ENCODE measurements at regions not wholly inside any gene's neighbourhood (a gene's known extent, or its start where the extent isn't known, plus 50 kb on each side); places are given as distances from the start of the nearest gene placed in this dataset.
A peak's percentile ranks its signal among the peaks of the same experiment; 100 is the strongest.

- in situ Hi-C loops (cut with HindIII; ENCODE audit: low sequenced_read_pairs): no loop called here
- DNase-seq (ENCODE audit: low read depth): no peak
- TF ChIP-seq, protein P1, sequence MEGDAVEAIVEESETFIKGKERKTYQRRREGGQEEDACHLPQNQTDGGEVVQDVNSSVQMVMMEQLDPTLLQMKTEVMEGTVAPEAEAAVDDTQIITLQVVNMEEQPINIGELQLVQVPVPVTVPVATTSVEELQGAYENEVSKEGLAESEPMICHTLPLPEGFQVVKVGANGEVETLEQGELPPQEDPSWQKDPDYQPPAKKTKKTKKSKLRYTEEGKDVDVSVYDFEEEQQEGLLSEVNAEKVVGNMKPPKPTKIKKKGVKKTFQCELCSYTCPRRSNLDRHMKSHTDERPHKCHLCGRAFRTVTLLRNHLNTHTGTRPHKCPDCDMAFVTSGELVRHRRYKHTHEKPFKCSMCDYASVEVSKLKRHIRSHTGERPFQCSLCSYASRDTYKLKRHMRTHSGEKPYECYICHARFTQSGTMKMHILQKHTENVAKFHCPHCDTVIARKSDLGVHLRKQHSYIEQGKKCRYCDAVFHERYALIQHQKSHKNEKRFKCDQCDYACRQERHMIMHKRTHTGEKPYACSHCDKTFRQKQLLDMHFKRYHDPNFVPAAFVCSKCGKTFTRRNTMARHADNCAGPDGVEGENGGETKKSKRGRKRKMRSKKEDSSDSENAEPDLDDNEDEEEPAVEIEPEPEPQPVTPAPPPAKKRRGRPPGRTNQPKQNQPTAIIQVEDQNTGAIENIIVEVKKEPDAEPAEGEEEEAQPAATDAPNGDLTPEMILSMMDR (IDR thresholded peaks at IDR 0.05; ENCODE audit: low read depth, low read length, missing control alignments): no peak
- no peak overlapping the region for H3K4me3 ChIP-seq (ENCODE audit: low read depth, low read length)
Measured at GRCh38 chr10:32150532-32151101, 94.4 kb upstream of the KIF5B start.

- no peak overlapping the region for H3K4me3 ChIP-seq (ENCODE audit: low read depth, low read length)
- DNase-seq (ENCODE audit: low read depth): peak; percentile 92
- TF ChIP-seq, protein P1 (IDR thresholded peaks at IDR 0.05; ENCODE audit: low read depth, low read length, missing control alignments): no peak
- in situ Hi-C loops (cut with HindIII; ENCODE audit: low sequenced_read_pairs): no loop called here
Measured at GRCh38 chr10:32149252-32149955, 93.2 kb upstream of the KIF5B start.

- TF ChIP-seq, protein P1 (IDR thresholded peaks at IDR 0.05; ENCODE audit: low read depth, low read length, missing control alignments): no peak
- no peak overlapping the region for H3K4me3 ChIP-seq (ENCODE audit: low read depth, low read length)
- in situ Hi-C loops (cut with HindIII; ENCODE audit: low sequenced_read_pairs): no loop called here
- no peak for DNase-seq (ENCODE audit: low read depth)
Measured at GRCh38 chr10:32148864-32149251, 92.6 kb upstream of the KIF5B start.

- no peak overlapping the region for H3K4me3 ChIP-seq (ENCODE audit: low read depth, low read length)
- no peak for DNase-seq (ENCODE audit: low read depth)
- TF ChIP-seq, protein P1 (IDR thresholded peaks at IDR 0.05; ENCODE audit: low read depth, low read length, missing control alignments): no peak
- in situ Hi-C loops (cut with HindIII; ENCODE audit: low sequenced_read_pairs): no loop called here
Measured at GRCh38 chr10:32147730-32148129, 91.5 kb upstream of the KIF5B start.

DNA sequence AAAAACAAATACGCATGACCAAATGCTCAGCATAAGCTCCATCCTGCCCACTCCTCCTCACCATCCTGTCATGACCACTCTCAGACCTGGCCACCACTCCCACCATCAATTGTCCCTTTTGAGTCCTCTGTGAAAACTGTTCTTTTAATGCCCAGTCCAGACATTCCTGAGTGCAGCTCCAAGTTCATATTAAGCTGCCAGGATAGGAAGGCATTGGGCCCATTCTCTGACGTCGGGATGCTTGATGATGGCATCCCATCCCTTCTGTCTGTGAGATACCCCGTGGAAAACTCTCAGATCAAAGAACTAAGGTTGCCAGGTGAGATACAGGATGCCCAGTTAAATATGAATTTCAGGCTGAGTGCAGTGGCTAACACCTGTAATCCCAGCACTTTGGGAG is 89.9 kb upstream of the KIF5B start:
- TF ChIP-seq, protein P1 (IDR thresholded peaks at IDR 0.05; ENCODE audit: low read depth, low read length, missing control alignments): no peak
- in situ Hi-C loops (cut with HindIII; ENCODE audit: low sequenced_read_pairs): no loop called here
- no peak for DNase-seq (ENCODE audit: low read depth)
- H3K4me3 ChIP-seq (ENCODE audit: low read depth, low read length): no peak overlapping the region

- H3K4me3 ChIP-seq (ENCODE audit: low read depth, low read length): no peak overlapping the region
- in situ Hi-C loops (cut with HindIII; ENCODE audit: low sequenced_read_pairs): no loop called here
- TF ChIP-seq, protein P1 (IDR thresholded peaks at IDR 0.05; ENCODE audit: low read depth, low read length, missing control alignments): no peak
- no peak for DNase-seq (ENCODE audit: low read depth)
Measured at GRCh38 chr10:32144817-32145688, 88.8 kb upstream of the KIF5B start.
